HCT116 (cell line): ENCODE measurements at regions not wholly inside any gene's neighbourhood (a gene's known extent, or its start where the extent isn't known, plus 50 kb on each side); places are given as distances from the start of the nearest gene placed in this dataset.

Experiments
- ATAC-seq: fragments of 200-7000 bp; cut with Tn5 transposase; 2 replicates; pipeline ENCODE4 v1.9.1; 2020; ENCODE audit warnings: mild to moderate bottlenecking, moderate library complexity
- BruUV-seq: library from RNA; stranded (reverse); fragments of 400-500 nt; replicated peaks from 2 replicates; lab custom pipeline; 2021; lab: Mats Ljungman, UMichigan
- CTCF ChIA-PET: fragments of 300-600 bp; sonication (Branson Sonifier 250); formaldehyde crosslinking; loops from one replicate; lab custom pipeline; 2021; ENCODE audit warnings: antibody characterized with exemption; lab: Charles Lee
- POLR2A ChIA-PET: fragments of 300-600, 350-600 bp; sonication (Branson Sonifier 250); formaldehyde crosslinking; loops from one replicate; lab custom pipeline; 2021; ENCODE audit warnings: antibody characterized with exemption; lab: Charles Lee
- RAD21 ChIA-PET, 2 experiments: fragments of 300-600 bp; sonication (Branson Sonifier 250); formaldehyde crosslinking; loops; one replicate each; lab custom pipeline; 2023; ENCODE audit warnings: low total read pairs in 2 of 2; ENCODE audit not compliant: uncharacterized antibody in 2 of 2, unreplicated experiment in 2 of 2, low non-redundant PET in 1 of 2; lab: Charles Lee
- DNase-seq: peaks from one replicate; pipeline ENCODE4 v3.0.0-alpha.2; 2010; ENCODE audit warnings: low read depth, low spot score
- H2AFZ ChIP-seq: fragments of 200-600 bp; shearing (Covaris generic), sonication (generic); 2 replicates; pipeline ENCODE4 v1.6.1; 2017; ENCODE audit warnings: low read depth, mixed run types, mixed read lengths, antibody characterized with exemption, low read length; ENCODE audit not compliant: poor library complexity, severe bottlenecking
- H3K27ac ChIP-seq: 2 replicates; pipeline ENCODE4 v1.5.1; 2012; ENCODE audit warnings: low read depth, low read length
- H3K27me3 ChIP-seq: fragments of 200-600 bp; sonication (generic); 2 replicates; pipeline ENCODE4 v1.6.1; 2016; ENCODE audit warnings: mixed run types, low read length, mixed read lengths; ENCODE audit not compliant: insufficient read depth
- H3K36me3 ChIP-seq, 2 experiments: fragments of 200-500 bp in 1 of 2; fragments of 200-600 bp in 1 of 2; sonication (Bioruptor generic) in 1 of 2; sonication (generic) in 1 of 2; 2 replicates each; pipeline versions ENCODE4 v1.5.1 to v1.6.1; 2014 to 2016; ENCODE audit warnings: low read length in 2 of 2, inconsistent platforms in 1 of 2, mixed read lengths in 1 of 2, mixed run types in 1 of 2; ENCODE audit not compliant: insufficient read depth in 2 of 2, control insufficient read depth in 1 of 2
- H3K4me1 ChIP-seq, 2 experiments: fragments of 200-600 bp in 1 of 2; sonication (generic) in 1 of 2; 2 replicates each; pipeline versions ENCODE4 v1.5.1 to v1.6.1; 2012 to 2017; ENCODE audit warnings: low read length in 2 of 2, inconsistent platforms in 1 of 2, mild to moderate bottlenecking in 1 of 2, mixed read lengths in 1 of 2, mixed run types in 1 of 2, moderate library complexity in 1 of 2; ENCODE audit not compliant: insufficient read depth in 2 of 2, control insufficient read depth in 1 of 2
- H3K4me2 ChIP-seq: fragments of 200-600 bp; sonication (generic); 2 replicates; pipeline ENCODE4 v1.6.1; 2017; ENCODE audit warnings: mixed run types, low read length, mixed read lengths
- H3K4me3 ChIP-seq, 2 experiments: fragments of 200-600 bp in 1 of 2; sonication (generic) in 1 of 2; replicated peaks in 1 of 2; 2 replicates each; pipeline ENCODE4 v1.5.1; 2011 to 2016; ENCODE audit warnings: low read length in 2 of 2, control low read depth in 1 of 2, low read depth in 1 of 2, mild to moderate bottlenecking in 1 of 2, mixed read lengths in 1 of 2, mixed run types in 1 of 2
- H3K79me2 ChIP-seq: fragments of 200-600 bp; sonication (generic); 2 replicates; pipeline ENCODE4 v1.6.1; 2017; ENCODE audit warnings: mild to moderate bottlenecking, mixed run types, low read length, moderate library complexity, mixed read lengths; ENCODE audit not compliant: insufficient read depth
- H3K9ac ChIP-seq: fragments of 200-600 bp; sonication (generic); 2 replicates; pipeline ENCODE4 v1.6.1; 2016; ENCODE audit warnings: low read length, mixed read lengths
- H3K9me2 ChIP-seq: fragments of 200-600 bp; sonication (generic), shearing (Covaris generic); 2 replicates; pipeline ENCODE4 v1.6.1; 2017; ENCODE audit warnings: mixed run types, mild to moderate bottlenecking, moderate library complexity; ENCODE audit not compliant: insufficient read depth
- H3K9me3 ChIP-seq, 2 experiments: fragments of 200-500 bp in 1 of 2; fragments of 200-600 bp in 1 of 2; sonication (Bioruptor generic) in 1 of 2; sonication (generic) in 1 of 2; 2 replicates each; pipeline ENCODE4 v1.6.1; 2014 to 2017; ENCODE audit warnings: low read length in 2 of 2, mixed read lengths in 2 of 2, inconsistent platforms in 1 of 2, low read depth in 1 of 2, mild to moderate bottlenecking in 1 of 2, mixed run types in 1 of 2, moderate library complexity in 1 of 2; ENCODE audit not compliant: control insufficient read depth in 1 of 2, insufficient read depth in 1 of 2
- H4K20me1 ChIP-seq: fragments of 200-600 bp; sonication (generic), shearing (Covaris generic); 2 replicates; pipeline ENCODE4 v1.6.1; 2017; ENCODE audit warnings: mixed run types, mild to moderate bottlenecking, moderate library complexity; ENCODE audit not compliant: insufficient read depth
- CBX3 ChIP-seq: IDR thresholded peaks from 2 replicates; pipeline ENCODE4 v1.6.1; 2012; ENCODE audit warnings: low read depth
- CTCF ChIP-seq, 3 experiments: fragments of 200-600 bp in 1 of 3; sonication (generic) in 1 of 3; IDR thresholded peaks in 2 of 3; conservative IDR thresholded peaks in 1 of 3; 2 replicates each; pipeline ENCODE4 v1.5.1; 2012 to 2017; ENCODE audit warnings: low read depth in 2 of 3, low read length in 2 of 3, antibody characterized with exemption in 1 of 3, borderline replicate concordance in 1 of 3, control low read depth in 1 of 3, mild to moderate bottlenecking in 1 of 3, mixed read lengths in 1 of 3, mixed run types in 1 of 3, moderate library complexity in 1 of 3; ENCODE audit not compliant: insufficient read depth in 1 of 3
- EGR1 ChIP-seq: IDR thresholded peaks from 2 replicates; pipeline ENCODE4 v1.6.1; 2012; ENCODE audit warnings: low read depth
- EZH2phosphoT487 ChIP-seq: fragments of 200-600 bp; IDR thresholded peaks from 2 replicates; pipeline ENCODE4 v1.6.1; 2018; ENCODE audit warnings: antibody characterized with exemption, borderline replicate concordance
- FOSL1 ChIP-seq: IDR thresholded peaks from 2 replicates; pipeline ENCODE4 v1.6.1; 2012; ENCODE audit warnings: low read depth
- RAD21 ChIP-seq: IDR thresholded peaks from 2 replicates; pipeline ENCODE4 v1.6.1; 2012; ENCODE audit warnings: low read depth, mild to moderate bottlenecking
- SIN3A ChIP-seq: IDR thresholded peaks from 2 replicates; pipeline ENCODE4 v1.6.1; 2012; ENCODE audit warnings: low read depth
- SP1 ChIP-seq: IDR thresholded peaks from 2 replicates; pipeline ENCODE4 v1.6.1; 2012; ENCODE audit warnings: low read depth
- SRF ChIP-seq: IDR thresholded peaks from 2 replicates; pipeline ENCODE4 v1.6.1; 2012; ENCODE audit warnings: low read depth
- YY1 ChIP-seq: IDR thresholded peaks from 2 replicates; pipeline ENCODE4 v1.6.1; 2011; ENCODE audit warnings: low read length, low read depth, moderate library complexity, mild to moderate bottlenecking; ENCODE audit not compliant: insufficient replicate concordance; ENCODE audit errors: extremely low read depth
- ZFX ChIP-seq: fragments of 450-650 bp; IDR thresholded peaks from 2 replicates; pipeline ENCODE4 v1.6.1; 2017
- intact Hi-C: fragments of 100-400 bp; cut with micrococcal nuclease; formaldehyde crosslinking; loops from 2 replicates; pipeline ENCODE4 v1.10.0; 2022

GRCh38 chr4:163857903-163858302 is 363.4 kb downstream of the TMA16 start:
- Histone ChIP-seq H3K9me2 (no peaks in the 10 kb centered on the region), H3K4me2 (no peak overlapping the region), H3K4me3 (no peak overlapping the region), H3K27ac (no peak overlapping the region), H4K20me1 (no peaks in the 10 kb centered on the region)
- POLR2A ChIA-PET = no interaction called here
- CTCF ChIA-PET = no interaction called here
- TF ChIP-seq YY1 = no peak
- TF ChIP-seq, all 23 proteins: peak for 0
- H3K9ac ChIP-seq = no peak overlapping the region
- no peaks in the 10 kb centered on the region for H3K36me3 ChIP-seq
- no peaks in the 10 kb centered on the region for H3K9me3 ChIP-seq
- RAD21 ChIA-PET = no interaction called here
- no peak overlapping the region for H2AFZ ChIP-seq
- intact Hi-C loops = no loop called here
- H3K79me2 ChIP-seq = no peaks in the 10 kb centered on the region
- ATAC-seq (no peak), DNase-seq (no peak)
- H3K27me3 ChIP-seq = no peaks in the 10 kb centered on the region
- no peaks in the 10 kb centered on the region for H3K4me1 ChIP-seq
- BruUV-seq = no TSS peak

GRCh38 chr4:163858515-163858914 is 364.0 kb downstream of the TMA16 start:
- CTCF ChIA-PET = no interaction called here
- no peak for DNase-seq
- POLR2A ChIA-PET = no interaction called here

More at GRCh38 chr4:163858515-163858914, 364.0 kb downstream of the TMA16 start:
- H3K36me3 ChIP-seq = no peaks in the 10 kb centered on the region
- TF ChIP-seq RAD21 = no peak
- TF ChIP-seq EGR1 = no peak
- TF ChIP-seq SP1 = no peak
- no peak for TF ChIP-seq SRF
- TF ChIP-seq ZFX = no peak
- TF ChIP-seq YY1 = no peak
- TF ChIP-seq CTCF (IDR thresholded peaks at IDR 0.05 in 2 of 3, conservative IDR thresholded peaks at IDR 0.05 in 1 of 3; ENCODE audit: borderline replicate concordance in 1 of 3, insufficient read depth in 1 of 3, low read depth in 2 of 3, low read length in 2 of 3) = no peak
- TF ChIP-seq FOSL1 = no peak
- no peak for TF ChIP-seq SIN3A
- TF ChIP-seq EZH2phosphoT487 = no peak
- no peak for TF ChIP-seq CBX3
- no peak overlapping the region for H3K9ac ChIP-seq
- H2AFZ ChIP-seq = no peak overlapping the region
- no peak overlapping the region for H3K4me3 ChIP-seq
- H3K4me1 ChIP-seq = no peaks in the 10 kb centered on the region
- no peaks in the 10 kb centered on the region for H3K9me2 ChIP-seq
- no peak overlapping the region for H3K27ac ChIP-seq
- no TSS peak for BruUV-seq
- no peaks in the 10 kb centered on the region for H3K9me3 ChIP-seq
- no peak for ATAC-seq
- H3K4me2 ChIP-seq = no peak overlapping the region
- no peaks in the 10 kb centered on the region for H4K20me1 ChIP-seq
- H3K79me2 ChIP-seq = no peaks in the 10 kb centered on the region
- no peaks in the 10 kb centered on the region for H3K27me3 ChIP-seq
- RAD21 ChIA-PET = no interaction called here
- intact Hi-C loops = no loop called here
